Fibroblast of lung (primary cell): ENCODE measurements at regions not wholly inside any gene's neighbourhood (a gene's known extent, or its start where the extent isn't known, plus 50 kb on each side); places are given as distances from the start of the nearest gene placed in this dataset.

Experiments
- DNase-seq, 2 donors: peaks; one replicate each; pipeline versions ENCODE4 v3.0.0 to v3.0.0-alpha.2; 2010; ENCODE audit warnings: low read depth in 2 of 2
- H2AFZ ChIP-seq: 2 replicates; pipeline ENCODE4 v1.5.1; 2012; ENCODE audit warnings: low read length, control low read depth, inconsistent platforms
- H3K27ac ChIP-seq: 2 replicates; pipeline ENCODE4 v1.5.1; 2011; ENCODE audit warnings: low read length, control low read depth; ENCODE audit not compliant: insufficient read depth
- H3K27me3 ChIP-seq: 2 replicates; pipeline ENCODE4 v1.5.1; 2011; ENCODE audit warnings: mild to moderate bottlenecking, low read length; ENCODE audit not compliant: control insufficient read depth, insufficient read depth
- H3K36me3 ChIP-seq: 2 replicates; pipeline ENCODE4 v1.5.1; 2011; ENCODE audit warnings: low read length; ENCODE audit not compliant: control insufficient read depth, insufficient read depth
- H3K4me1 ChIP-seq: 2 replicates; pipeline ENCODE4 v1.5.1; 2011; ENCODE audit warnings: low read length; ENCODE audit not compliant: control insufficient read depth, insufficient read depth; ENCODE audit errors: extremely low read depth
- H3K4me2 ChIP-seq: 2 replicates; pipeline ENCODE4 v1.5.1; 2011; ENCODE audit warnings: low read length, control low read depth; ENCODE audit not compliant: insufficient read depth; ENCODE audit errors: extremely low read depth
- H3K4me3 ChIP-seq, 4 experiments: fragments of 200-600 bp in 1 of 4; sonication (generic) in 1 of 4; replicated peaks in 1 of 4; 2 replicates each; pipeline ENCODE4 v1.5.1; 2011 to 2016; ENCODE audit warnings: low read length in 4 of 4, low read depth in 3 of 4, mild to moderate bottlenecking in 3 of 4, control low read depth in 2 of 4, inconsistent platforms in 1 of 4, mixed read lengths in 1 of 4; ENCODE audit not compliant: insufficient read depth in 1 of 4; ENCODE audit errors: control extremely low read depth in 1 of 4
- H3K79me2 ChIP-seq: 2 replicates; pipeline ENCODE4 v1.5.1; 2012; ENCODE audit warnings: mild to moderate bottlenecking, low read length, inconsistent platforms; ENCODE audit not compliant: control insufficient read depth, insufficient read depth
- H3K9ac ChIP-seq: 2 replicates; pipeline ENCODE4 v1.5.1; 2011; ENCODE audit warnings: mild to moderate bottlenecking, low read length, control low read depth; ENCODE audit not compliant: insufficient read depth
- H3K9me3 ChIP-seq: 2 replicates; pipeline ENCODE4 v1.5.1; 2012; ENCODE audit warnings: low read depth, low read length; ENCODE audit not compliant: control insufficient read depth, insufficient read depth
- H4K20me1 ChIP-seq: 2 replicates; pipeline ENCODE4 v1.5.1; 2011; ENCODE audit warnings: low read length; ENCODE audit not compliant: control insufficient read depth, insufficient read depth; ENCODE audit errors: extremely low read depth
- CTCF ChIP-seq, 2 donors: IDR thresholded peaks in 1 of 2; conservative IDR thresholded peaks in 1 of 2; 1 replicate in 1 of 2; 2 replicates in 1 of 2; pipeline ENCODE4 v1.5.1; 2011 to 2012; ENCODE audit warnings: low read length in 2 of 2, control low read depth in 1 of 2, inconsistent platforms in 1 of 2, low read depth in 1 of 2, mild to moderate bottlenecking in 1 of 2
- EZH2 ChIP-seq: IDR thresholded peaks from 2 replicates; pipeline ENCODE4 v1.5.1; 2012; ENCODE audit warnings: low read length, control low read depth, mild to moderate bottlenecking; ENCODE audit errors: missing control alignments

DNA sequence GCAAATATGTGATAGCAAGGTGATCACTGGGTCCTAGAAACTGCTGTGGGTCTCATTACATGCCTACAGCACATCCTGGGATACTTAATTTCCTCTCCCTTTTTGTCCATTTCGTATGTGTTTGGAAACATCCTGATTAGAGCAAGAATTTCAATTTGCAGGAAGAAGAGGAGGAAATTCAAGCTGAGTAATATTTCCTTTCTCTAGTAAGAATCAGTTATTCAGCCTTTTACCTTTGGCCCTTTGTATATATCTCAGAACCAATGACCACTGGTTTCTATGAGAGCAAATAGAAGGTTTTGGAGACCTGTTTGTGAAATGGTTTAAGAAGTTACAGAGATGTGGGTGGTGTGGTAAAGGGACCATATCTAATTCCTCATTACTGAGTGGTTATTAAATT is 171.6 kb downstream of the RMI1 start:
- H4K20me1 ChIP-seq, result no peaks in the 10 kb centered on the region
- H3K4me3 ChIP-seq, result no peak overlapping the region
- peaks cover 11% of the 10 kb centered on the region for H3K4me1 ChIP-seq
- no peaks in the 10 kb centered on the region for H3K27me3 ChIP-seq
- DNase-seq, result no peak
- TF ChIP-seq CTCF (conservative IDR thresholded peaks at IDR 0.05 in 1 of 2, IDR thresholded peaks at IDR 0.05 in 1 of 2; ENCODE audit: low read depth in 1 of 2, low read length in 2 of 2) (no peak), EZH2 (no peak)
- H3K9me3 ChIP-seq, result no peaks in the 10 kb centered on the region
- H3K9ac ChIP-seq, result no peak overlapping the region
- H3K27ac ChIP-seq, result no peak overlapping the region
- H2AFZ ChIP-seq, result no peak overlapping the region
- H3K79me2 ChIP-seq, result no peaks in the 10 kb centered on the region
- H3K4me2 ChIP-seq, result no peak overlapping the region
- H3K36me3 ChIP-seq, result no peaks in the 10 kb centered on the region

DNA sequence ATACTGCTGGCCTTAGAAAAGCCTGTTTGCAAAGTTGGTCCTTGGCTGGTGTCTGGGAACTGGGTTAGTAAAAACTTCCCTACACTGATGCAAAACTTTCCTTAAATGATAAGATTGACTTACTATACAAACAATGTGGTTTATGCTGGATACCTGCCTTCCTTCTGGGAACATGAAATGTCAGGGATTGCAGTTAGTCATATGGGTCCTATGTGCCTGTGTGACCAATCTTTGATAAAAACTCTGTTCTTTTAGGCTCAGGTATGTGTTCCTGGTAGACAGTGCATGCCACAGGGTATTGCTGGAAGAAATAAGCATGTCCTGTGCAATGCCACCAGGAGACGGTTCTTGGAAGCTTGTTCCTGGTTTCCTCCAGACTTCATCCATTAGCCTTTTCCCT is 173.3 kb downstream of the RMI1 start:
- H4K20me1 ChIP-seq, result no peaks in the 10 kb centered on the region
- H3K4me3 ChIP-seq, result no peak overlapping the region
- no peak overlapping the region for H3K4me2 ChIP-seq
- no peaks in the 10 kb centered on the region for H3K9me3 ChIP-seq
- H2AFZ ChIP-seq, result no peak overlapping the region
- H3K79me2 ChIP-seq, result no peaks in the 10 kb centered on the region
- H3K27me3 ChIP-seq, result no peaks in the 10 kb centered on the region
- no peak overlapping the region for H3K9ac ChIP-seq
- no peak overlapping the region for H3K27ac ChIP-seq
- H3K4me1 ChIP-seq, result peaks cover 9% of the 10 kb centered on the region
- peak; percentile 43 to 84 for DNase-seq
- H3K36me3 ChIP-seq, result no peaks in the 10 kb centered on the region
- TF ChIP-seq CTCF (conservative IDR thresholded peaks at IDR 0.05 in 1 of 2, IDR thresholded peaks at IDR 0.05 in 1 of 2; ENCODE audit: low read depth in 1 of 2, low read length in 2 of 2), result no peak
- TF ChIP-seq EZH2, result no peak

DNA sequence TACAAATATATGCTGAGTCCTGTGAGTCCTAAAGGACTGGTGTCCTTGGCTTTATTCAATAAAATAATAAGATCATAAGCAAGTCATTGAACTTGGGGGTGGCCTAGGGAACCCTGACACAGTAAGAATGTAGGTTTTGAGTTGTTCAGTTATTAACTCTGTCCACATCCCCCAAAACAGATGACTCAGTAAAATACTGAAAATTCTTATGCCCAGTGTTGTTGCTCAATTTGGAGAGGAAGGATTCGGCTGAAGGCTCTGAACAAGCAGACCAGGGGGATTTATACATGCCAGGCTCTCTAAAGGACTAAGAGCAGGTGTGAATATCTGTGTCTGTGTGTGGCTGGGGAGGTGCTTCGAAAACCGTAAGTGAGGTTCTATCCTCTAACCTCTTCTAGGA is 173.7 kb downstream of the RMI1 start:
- no peaks in the 10 kb centered on the region for H4K20me1 ChIP-seq
- no peaks in the 10 kb centered on the region for H3K79me2 ChIP-seq
- no peak overlapping the region for H3K9ac ChIP-seq
- peak; percentile 49 to 61 for DNase-seq
- no peak for TF ChIP-seq EZH2
- TF ChIP-seq CTCF (conservative IDR thresholded peaks at IDR 0.05 in 1 of 2, IDR thresholded peaks at IDR 0.05 in 1 of 2; ENCODE audit: low read depth in 1 of 2, low read length in 2 of 2), result no peak
- no peaks in the 10 kb centered on the region for H3K27me3 ChIP-seq
- H3K4me3 ChIP-seq, result no peak overlapping the region
- peaks cover 9% of the 10 kb centered on the region for H3K4me1 ChIP-seq
- H2AFZ ChIP-seq, result no peak overlapping the region
- no peaks in the 10 kb centered on the region for H3K36me3 ChIP-seq
- H3K9me3 ChIP-seq, result no peaks in the 10 kb centered on the region
- no peak overlapping the region for H3K4me2 ChIP-seq
- H3K27ac ChIP-seq, result no peak overlapping the region
